ELR (cell line): ENCODE measurements at regions not wholly inside any gene's neighbourhood (a gene's known extent, or its start where the extent isn't known, plus 50 kb on each side); places are given as distances from the start of the nearest gene placed in this dataset.

Experiments
- DNase-seq: peaks from one replicate; pipeline ENCODE4 v3.0.0-alpha.2; 2015; ENCODE audit warnings: low read depth

GRCh38 chr4:84441758-84442377, 57.2 kb downstream of the NKX6-1 start:
- no peak for DNase-seq

GRCh38 chr4:84439996-84440395, 59.1 kb downstream of the NKX6-1 start:
- no peak for DNase-seq

GRCh38 chr4:84436812-84437211, 62.3 kb downstream of the NKX6-1 start:
- no peak for DNase-seq

GRCh38 chr4:84434344-84434743, 64.7 kb downstream of the NKX6-1 start:
- no peak for DNase-seq

GRCh38 chr4:84433633-84434222, 65.4 kb downstream of the NKX6-1 start:
- DNase-seq, result no peak

GRCh38 chr4:84432713-84433112, 66.4 kb downstream of the NKX6-1 start:
- DNase-seq, result no peak

- DNase-seq, result no peak
Observed at GRCh38 chr4:84420608-84421007, 78.5 kb downstream of the NKX6-1 start.

- no peak for DNase-seq
Observed at GRCh38 chr4:84419201-84419600, 79.9 kb downstream of the NKX6-1 start.

- DNase-seq, result no peak
Observed at GRCh38 chr4:84417997-84418709, 80.9 kb downstream of the NKX6-1 start.

- no peak for DNase-seq
Observed at GRCh38 chr4:84413976-84414375, 85.1 kb downstream of the NKX6-1 start.

- DNase-seq, result no peak
Observed at GRCh38 chr4:84413480-84413879, 85.6 kb downstream of the NKX6-1 start.

- DNase-seq, result no peak
Observed at GRCh38 chr4:84412062-84412461, 87.0 kb downstream of the NKX6-1 start.

- DNase-seq, result no peak
Observed at GRCh38 chr4:84407554-84408407, 91.3 kb downstream of the NKX6-1 start.

- peak; percentile 19 for DNase-seq
Observed at GRCh38 chr4:84403656-84404055, 95.4 kb downstream of the NKX6-1 start.

- DNase-seq, result no peak
Observed at GRCh38 chr4:84401701-84402306, 97.3 kb downstream of the NKX6-1 start.

GRCh38 chr4:84394386-84394785, 104.7 kb downstream of the NKX6-1 start:
- DNase-seq, result no peak

GRCh38 chr4:84392951-84393590, 106.0 kb downstream of the NKX6-1 start:
- DNase-seq, result no peak

- DNase-seq, result peak; percentile 11
Observed at GRCh38 chr4:84389406-84389805, 109.7 kb downstream of the NKX6-1 start.

GRCh38 chr4:84385203-84385602, 113.9 kb downstream of the NKX6-1 start:
- DNase-seq, result no peak

GRCh38 chr4:84384801-84385200, 114.3 kb downstream of the NKX6-1 start:
- no peak for DNase-seq

GRCh38 chr4:84381759-84382158, 117.3 kb downstream of the NKX6-1 start:
- DNase-seq, result no peak
